HG03342 (cell line): ENCODE measurements at regions not wholly inside any gene's neighbourhood (a gene's known extent, or its start where the extent isn't known, plus 50 kb on each side); places are given as distances from the start of the nearest gene placed in this dataset.

Source experiments
- ATAC-seq: cut with Tn5 transposase; IDR thresholded peaks from one replicate; pipeline ENCODE4 v1.9.1; 2021; ENCODE audit warnings: mild to moderate bottlenecking, moderate library complexity; ENCODE audit not compliant: unreplicated experiment

GRCh38 chr4:163858515-163858914, 364.0 kb downstream of the TMA16 start:
- no peak for ATAC-seq

GRCh38 chr4:163863082-163863481, 368.6 kb downstream of the TMA16 start:
- no peak for ATAC-seq

GRCh38 chr4:163865010-163865409, 370.5 kb downstream of the TMA16 start:
- no peak for ATAC-seq

DNA sequence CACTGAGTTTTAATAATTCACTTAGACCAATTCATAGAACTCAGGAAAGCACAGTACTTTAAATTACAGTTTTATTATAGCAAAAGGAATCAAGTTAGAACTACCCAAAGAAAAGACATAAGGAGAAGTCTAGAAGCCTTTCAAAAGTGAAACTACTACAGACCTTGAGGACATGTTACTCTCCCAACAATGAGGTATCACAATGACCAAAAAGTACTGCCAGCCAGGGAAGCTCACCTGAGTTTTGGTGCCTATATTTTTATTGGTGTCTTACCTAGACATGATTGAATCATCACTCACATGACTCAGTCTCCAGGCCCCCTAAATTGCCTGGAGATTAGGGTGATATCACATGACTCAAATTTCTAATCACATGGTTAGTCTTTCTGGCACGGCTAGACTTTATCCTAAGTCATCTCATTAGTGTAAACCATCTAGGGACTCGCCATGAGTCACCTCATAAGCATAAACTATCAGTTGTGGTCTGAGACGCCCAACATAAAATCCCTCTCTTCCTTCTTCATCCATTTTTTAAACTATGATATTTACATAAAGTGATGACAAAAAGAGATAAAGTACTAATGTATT, 372.3 kb downstream of the TMA16 start:
- ATAC-seq = peak; percentile 61

- no peak for ATAC-seq
Measured at GRCh38 chr4:163868445-163868844, 374.0 kb downstream of the TMA16 start.

DNA sequence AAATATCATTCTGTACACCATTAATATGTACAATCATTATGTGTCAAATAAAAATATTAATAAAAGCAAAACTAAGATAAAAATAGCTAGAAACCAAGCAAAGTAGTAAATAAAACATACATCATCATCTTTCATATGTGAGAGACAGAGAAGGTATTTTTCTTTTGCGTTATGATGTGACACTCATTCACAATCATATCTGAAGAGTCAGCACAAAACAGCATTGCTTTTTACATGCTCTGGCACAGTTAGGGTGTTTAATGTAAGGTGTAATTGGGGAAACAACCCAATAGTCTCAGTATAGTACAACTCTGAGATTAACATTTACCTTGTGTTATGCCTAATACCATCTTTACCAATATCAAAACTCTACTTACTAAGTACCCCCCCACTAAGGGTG, 376.6 kb downstream of the TMA16 start:
- ATAC-seq = no peak

DNA sequence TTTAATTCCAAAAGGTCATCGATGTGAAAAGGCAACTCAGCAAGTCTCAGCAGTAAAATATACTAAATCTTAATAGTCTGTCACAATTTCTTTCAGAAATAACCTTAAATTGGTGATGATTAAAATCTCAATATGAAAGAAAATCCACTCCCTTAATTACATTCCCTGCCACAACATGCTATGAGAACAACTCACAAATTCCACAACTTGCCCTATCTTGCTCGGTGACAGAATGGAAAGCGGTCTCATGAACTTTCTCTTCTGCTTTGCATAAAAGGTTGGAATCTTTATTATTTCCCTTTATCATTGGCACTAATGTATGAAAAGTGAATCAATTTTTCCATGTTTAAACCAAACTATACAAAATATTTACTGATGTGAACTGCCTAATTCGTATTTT, 380.8 kb downstream of the TMA16 start:
- ATAC-seq = no peak

DNA sequence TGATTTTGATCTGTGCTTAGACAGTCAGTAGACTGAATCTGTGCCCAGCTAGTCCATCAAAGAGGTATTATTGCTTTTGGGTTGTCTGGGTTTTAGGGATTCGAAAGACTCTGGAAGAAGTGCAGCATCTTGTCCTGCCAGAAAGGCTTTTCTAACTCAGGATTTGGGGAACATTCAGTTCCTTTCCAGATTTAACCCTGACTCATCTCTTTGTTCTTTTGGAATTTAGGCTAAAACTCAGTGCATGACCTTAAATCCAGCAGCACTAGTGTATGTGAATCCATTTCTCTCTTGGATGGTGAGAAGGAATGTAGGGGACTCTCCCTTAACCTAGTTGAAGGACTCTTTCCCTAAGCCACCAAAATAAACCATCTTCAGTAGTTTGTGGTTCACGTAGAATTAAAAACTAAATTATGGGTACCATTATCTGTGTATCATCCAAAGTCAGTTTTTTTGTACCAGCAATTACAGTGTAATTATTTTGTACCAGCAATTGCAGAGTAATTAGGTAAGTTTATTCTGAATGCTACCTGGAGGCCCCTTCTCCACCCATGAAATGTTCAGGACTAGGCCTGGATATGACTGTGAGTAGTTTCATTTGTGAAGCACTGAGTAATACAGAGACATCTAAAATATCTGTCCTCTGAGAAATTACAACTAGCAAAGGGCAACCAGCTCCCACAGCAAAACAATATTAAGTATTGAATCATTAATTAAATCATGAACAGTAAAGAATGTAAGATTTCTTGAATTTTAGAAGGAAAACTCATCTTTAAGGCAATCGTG, 384.0 kb downstream of the TMA16 start:
- no peak for ATAC-seq

DNA sequence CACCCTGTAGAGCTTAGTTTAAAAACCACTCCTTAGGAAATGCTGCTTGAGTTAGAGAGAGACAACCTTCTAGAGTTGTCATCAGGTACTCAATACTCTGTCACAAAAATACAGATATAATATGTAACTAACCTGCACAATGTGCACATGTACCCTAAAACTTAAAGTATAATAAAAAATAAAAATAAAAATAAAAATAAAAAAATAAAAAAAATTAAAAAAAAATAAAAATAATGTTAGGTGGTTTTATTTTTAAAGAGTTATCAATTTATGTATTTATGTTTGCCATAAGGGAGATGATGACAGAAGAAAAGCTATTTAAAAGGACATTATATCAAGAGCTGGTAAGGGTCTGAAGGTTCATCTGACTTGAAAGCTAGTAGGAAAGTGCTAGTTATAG, 397.9 kb downstream of the TMA16 start:
- no peak for ATAC-seq

DNA sequence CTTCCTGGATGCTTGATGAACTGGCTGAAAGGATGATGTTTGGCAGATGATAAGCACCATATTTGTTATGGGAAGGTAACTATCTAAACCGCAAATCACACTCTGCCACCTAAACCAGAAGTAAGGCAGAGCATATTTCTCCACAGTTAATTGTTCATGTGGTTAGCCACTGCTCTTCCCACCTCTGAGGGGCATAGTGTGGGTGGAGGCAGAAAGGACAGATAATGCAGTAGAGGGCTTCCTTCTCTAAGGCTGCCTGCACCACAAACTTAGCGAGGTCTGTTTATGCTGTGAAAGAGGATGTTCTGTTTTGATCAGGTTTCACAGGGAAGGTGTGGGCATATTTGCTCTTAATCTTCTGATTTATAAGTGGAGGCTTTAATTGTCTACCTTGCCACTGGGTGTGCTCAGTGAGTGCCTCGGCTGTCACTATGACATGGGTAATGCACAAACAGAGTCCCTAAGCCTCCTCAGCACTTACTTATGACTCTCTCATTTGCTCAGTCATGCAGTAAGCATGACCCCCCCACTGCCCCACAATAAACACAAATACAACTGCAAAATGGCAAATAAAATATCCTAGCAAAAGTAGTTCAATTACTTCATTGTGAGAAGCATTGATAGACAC, 401.0 kb downstream of the TMA16 start:
- no peak for ATAC-seq

GRCh38 chr4:163901319-163901718, 406.8 kb downstream of the TMA16 start:
- no peak for ATAC-seq

- no peak for ATAC-seq
Measured at GRCh38 chr4:163902417-163902816, 407.9 kb downstream of the TMA16 start.

DNA sequence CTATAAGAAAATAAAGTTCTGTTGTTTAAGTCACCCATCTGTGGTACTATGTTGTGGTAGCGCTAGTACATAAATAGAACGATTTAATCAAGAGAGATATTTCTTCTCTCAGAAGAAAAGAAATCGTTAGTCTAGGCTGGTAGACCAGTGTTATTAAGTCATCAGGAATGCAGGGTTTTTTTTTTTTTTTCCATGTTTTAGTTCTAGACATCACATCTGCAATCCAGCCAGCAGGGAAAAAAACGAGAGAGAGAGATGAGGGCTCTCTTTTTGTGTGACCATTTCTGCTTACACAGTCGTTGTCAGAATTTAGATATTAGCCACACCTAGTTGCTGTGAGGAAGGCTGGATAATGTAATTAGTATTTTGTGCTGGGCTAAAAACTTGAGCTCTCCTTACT, 417.4 kb downstream of the TMA16 start:
- no peak for ATAC-seq

DNA sequence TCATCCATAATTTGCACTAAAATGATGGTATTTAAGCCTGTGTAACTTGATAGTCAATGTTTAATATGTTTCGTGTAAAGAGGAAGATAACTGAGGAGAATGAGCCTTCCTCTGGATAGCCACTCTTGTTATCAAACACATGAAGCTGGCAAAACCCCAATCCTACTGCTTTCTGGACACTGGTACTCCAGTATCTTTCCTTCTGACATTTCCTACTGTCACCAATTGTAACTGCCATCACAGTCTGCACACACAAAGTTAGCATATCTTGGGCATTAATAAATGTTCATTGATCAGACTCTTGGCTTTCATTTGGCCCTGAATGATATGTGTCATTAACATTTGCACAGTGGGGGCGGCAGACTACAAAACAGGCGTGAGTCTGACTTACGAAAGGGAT, 419.1 kb downstream of the TMA16 start:
- no peak for ATAC-seq

DNA sequence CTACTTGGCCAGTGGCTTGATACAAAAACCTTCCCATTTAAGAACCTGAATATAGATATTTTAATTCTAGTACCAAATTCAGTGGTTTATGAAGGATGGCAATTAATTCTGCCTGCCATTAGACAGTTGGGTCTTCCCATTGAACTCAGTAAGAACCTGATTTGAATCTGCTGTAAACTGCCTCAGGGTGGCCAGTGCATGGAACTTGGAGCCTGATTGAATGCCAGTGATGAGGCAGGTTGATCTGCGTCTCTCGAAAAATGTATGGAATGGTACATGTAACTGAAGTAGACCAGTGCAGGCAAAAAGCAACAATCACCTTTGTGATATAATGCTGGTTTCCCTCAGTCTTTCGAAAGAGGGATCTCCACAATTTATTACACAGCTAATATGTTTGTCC, 421.4 kb downstream of the TMA16 start:
- ATAC-seq = no peak

DNA sequence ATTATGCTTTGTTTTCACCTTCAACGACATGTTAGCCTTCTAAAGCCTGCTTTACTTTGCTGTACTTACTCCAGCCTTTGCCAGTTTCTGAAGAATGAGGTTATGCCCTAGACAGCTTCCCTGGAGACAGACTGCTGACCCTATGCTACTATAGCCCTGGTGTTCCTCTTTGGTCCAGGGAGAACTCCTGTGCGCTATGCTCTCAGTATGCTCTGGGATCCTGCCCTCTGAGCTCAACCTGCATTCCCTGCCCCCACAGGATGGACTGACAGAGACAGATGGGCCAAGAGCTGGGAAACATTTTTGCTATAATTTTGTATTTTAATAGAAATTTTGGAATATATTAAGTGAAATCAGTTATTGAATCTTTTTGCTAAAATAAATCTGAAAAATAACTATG, 425.9 kb downstream of the TMA16 start:
- ATAC-seq = no peak

DNA sequence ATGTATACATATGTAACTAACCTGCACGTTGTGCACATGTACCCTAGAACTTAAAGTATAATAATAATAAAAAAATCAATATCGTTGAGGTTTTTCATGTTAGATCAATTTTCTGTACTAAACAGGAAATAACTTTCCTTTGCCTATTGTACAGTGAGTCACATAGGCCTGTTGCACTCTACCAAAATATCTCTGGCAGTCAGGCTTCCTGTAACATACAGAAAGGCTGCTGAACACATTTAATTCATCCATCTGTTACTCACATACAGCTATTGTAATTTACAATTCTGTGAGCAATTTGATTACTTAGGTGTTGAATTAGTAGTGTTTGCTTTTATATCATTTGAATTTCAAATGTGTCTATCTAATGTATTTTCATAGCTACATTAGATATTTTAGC, 427.8 kb downstream of the TMA16 start:
- no peak for ATAC-seq

GRCh38 chr4:163923092-163923491, 428.6 kb downstream of the TMA16 start:
- ATAC-seq = no peak

DNA sequence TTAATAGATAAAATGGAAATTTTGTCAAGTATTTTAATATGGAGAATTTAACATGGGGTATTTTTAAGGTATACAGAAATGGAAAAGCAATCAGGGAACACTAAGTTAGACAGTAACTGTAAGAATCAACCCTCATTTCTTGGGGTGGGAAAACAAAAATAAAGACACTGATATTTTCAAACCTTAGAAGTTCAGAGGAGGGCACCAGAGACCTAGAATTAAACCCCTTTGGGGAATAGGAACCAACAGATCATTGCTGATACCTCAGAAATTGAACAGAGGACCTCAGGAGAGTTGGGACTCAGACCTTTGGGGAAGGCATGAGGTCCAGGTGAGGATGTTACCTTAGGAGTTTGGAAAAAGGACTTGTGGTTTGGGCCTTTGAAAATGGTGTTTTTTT, 435.6 kb downstream of the TMA16 start:
- no peak for ATAC-seq

DNA sequence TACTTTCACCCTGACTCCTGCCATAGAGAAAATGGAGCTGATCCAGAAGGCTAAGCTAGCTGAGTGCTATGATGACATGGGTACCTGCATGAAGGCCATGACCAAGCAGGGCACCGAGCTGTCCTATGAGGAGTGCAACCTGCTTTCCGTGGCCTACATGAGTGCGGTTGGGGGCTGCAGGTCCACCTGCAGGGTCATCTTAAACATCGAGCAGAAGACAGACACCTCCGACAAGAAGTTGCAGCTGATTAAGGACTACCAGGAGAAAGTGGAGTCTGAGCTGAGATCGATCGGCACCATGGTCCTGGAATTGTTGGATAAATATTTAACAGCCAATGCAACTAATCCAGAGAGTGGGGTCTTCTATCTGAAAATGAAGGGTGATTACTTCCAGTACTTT, 438.0 kb downstream of the TMA16 start:
- ATAC-seq = no peak

DNA sequence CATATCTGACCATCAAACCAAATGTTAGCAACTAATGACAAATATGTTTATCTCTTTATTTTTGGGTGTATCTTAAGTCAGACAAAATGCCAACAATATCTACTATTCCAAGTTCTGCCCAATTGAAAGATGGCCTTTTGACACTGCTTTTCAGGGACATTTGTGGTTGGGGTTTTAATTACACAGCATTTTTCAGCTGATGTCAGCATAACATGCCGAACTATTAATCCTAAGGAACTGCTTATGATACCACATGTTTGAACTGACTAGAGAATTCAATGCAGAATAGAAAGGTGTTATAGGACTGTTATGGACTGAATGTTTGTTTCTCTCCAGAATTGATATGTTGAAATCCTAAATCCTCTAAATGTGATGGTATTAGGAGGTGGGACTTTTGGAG, 445.1 kb downstream of the TMA16 start:
- no peak for ATAC-seq

DNA sequence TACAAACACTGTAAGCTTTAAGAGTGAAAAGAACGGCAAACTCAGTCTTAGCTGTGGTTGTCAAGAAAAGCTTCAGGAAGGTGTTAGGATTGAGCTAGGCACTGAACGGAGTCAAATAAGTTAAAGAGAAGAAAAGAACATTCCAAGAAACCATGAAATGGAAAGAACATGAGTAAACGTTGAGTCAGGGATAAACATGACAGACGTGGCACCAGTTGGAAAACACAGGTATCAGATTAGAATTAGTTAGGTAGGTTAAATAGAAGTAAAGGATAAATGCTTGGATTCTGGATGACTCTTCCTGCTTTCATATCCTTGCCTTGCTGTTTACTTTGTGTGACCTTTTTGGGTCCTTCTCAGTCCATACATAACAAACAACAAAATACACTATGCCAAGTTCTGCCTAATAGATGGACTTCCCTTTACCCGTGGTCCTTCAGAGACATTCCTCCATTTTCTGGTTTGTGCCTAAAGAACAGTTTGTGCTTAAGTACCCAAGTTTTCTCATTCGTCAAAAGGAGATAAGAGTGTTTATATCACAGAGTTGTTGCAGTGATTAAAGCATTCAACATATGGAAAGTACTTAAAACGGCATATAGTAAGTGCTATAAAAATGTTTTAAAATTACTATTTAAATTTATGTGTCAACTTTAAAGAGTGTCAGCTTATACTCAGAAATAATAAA, 446.9 kb downstream of the TMA16 start:
- ATAC-seq = no peak
